OCI-LY7 (cell line): ENCODE measurements at regions not wholly inside any gene's neighbourhood (a gene's known extent, or its start where the extent isn't known, plus 50 kb on each side); places are given as distances from the start of the nearest gene placed in this dataset.

Experiments
- CTCF ChIP-seq: fragments of 200-600 bp; sonication (generic); conservative IDR thresholded peaks from 2 replicates; pipeline ENCODE4 v1.5.1; 2014; ENCODE audit warnings: mild to moderate bottlenecking, antibody characterized with exemption, low read length, moderate library complexity, mixed read lengths
- EZH2phosphoT487 ChIP-seq: fragments of 200-600 bp; sonication (generic); IDR thresholded peaks from 2 replicates; pipeline ENCODE4 v1.6.1; 2018; ENCODE audit warnings: low read depth, borderline replicate concordance, mild to moderate bottlenecking, mixed run types, antibody characterized with exemption, low read length, moderate library complexity, mixed read lengths

DNA sequence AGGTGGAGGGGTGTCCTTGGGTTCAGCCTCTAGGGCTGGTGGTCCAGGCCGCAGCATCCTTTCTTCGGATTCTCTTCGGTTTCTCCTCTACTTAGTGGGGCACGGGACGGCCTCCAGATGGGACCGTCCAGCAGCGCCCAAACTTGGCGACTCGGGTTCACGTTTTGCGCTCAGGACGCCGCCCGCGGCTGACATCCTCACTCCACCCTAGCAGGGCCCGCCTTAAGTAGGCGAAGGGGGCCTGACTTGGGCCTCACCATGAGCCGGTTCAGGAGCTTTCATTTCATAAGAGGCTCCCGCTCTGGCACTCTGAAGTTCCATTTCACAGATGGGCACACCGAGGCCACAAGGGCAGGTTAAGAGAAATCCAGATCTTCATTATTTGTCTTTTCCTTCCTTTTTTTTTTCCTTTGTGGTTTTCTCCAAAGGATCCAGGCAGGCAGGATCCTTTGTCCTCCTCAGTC is 141.2 kb downstream of the SEC14L1 start:
- TF ChIP-seq CTCF: peak; percentile 27; the same call in 1 of the 2 replicates
- TF ChIP-seq EZH2phosphoT487: no peak
